Stimulated activated CD8-positive, alpha-beta memory T cell treated with anti-CD3 and anti-CD28 coated beads, Interleukin-12 subunit alpha, Interleukin-12 subunit beta, amount 100 ng/mL, for 1 hour (primary cell): ENCODE measurements at regions not wholly inside any gene's neighbourhood (a gene's known extent, or its start where the extent isn't known, plus 50 kb on each side); places are given as distances from the start of the nearest gene placed in this dataset.
"Not testable (repeated sequence)": the region's sequence is repeated elsewhere in the genome, so short reads cannot be mapped to it uniquely, and the experiment has no call there.

Experiments used
- DNase-seq: peaks from one replicate; pipeline ENCODE4 v3.0.0-alpha.2; 2020; ENCODE audit warnings: low read depth

- DNase-seq = no peak
Measured at GRCh38 chr18:71370671-71371445, 1082.0 kb downstream of the SOCS6 start.

DNA sequence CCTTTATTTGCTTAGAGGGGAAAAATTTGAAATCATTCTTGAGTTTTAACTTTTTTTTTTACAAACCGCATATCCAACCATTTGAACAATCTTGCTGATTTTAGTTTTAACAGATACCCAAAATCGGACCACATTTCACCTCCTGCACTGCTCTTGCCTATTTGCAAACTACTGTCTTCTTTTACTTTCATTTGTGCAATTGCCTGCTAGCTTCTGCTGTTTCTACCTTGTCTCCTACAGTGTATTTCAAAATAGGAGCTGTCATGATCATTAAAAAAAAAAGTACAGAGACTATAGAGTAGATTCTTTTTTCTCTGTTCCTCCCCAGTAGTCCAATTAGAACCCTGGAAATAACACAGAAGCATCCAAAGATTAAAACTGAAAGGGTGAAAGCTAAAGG, 1081.2 kb downstream of the SOCS6 start:
- DNase-seq = no peak

DNA sequence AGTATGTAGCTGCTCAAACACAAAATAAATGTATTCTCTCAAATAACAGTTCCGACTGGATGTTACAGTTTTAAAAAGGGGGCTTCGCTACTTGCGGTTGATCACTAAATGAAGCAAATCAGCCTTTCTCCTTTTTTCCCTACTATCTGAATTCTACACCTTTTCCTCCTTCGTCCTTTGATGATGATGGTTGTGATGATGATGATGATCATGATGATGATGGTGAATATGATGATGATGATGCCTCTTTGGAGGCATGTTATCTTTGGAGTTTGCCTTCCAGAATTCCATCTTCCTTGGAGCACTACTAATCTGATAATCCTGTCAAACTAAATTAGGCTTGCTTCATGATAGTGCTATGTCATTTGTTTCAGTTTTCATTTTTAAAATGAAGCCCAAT, 1073.3 kb downstream of the SOCS6 start:
- DNase-seq = no peak

GRCh38 chr18:71355599-71355998, 1066.8 kb downstream of the SOCS6 start:
- not testable (repeated sequence) for DNase-seq

- DNase-seq = no peak
Measured at GRCh38 chr18:71352618-71353017, 1063.8 kb downstream of the SOCS6 start.

GRCh38 chr18:71336576-71337210, 1047.8 kb downstream of the SOCS6 start:
- no peak for DNase-seq

DNA sequence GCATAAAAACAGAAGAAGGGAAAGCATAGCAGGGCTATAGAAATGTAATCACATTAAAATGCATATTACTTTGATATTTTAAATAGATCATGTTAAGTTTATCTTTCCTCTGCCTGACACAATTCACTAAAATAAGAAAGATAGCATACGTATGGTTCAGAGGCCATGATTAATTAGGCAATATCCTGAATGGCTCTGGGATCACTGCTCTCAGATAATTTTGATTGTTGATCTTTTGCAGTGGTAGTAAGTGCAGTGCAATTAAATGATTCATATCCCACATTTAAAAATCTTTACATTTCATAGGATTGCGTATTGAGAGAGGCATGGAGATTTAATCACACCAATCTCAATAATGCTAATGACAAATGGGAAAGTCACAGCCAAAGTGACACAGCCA, 1040.7 kb downstream of the SOCS6 start:
- no peak for DNase-seq

DNA sequence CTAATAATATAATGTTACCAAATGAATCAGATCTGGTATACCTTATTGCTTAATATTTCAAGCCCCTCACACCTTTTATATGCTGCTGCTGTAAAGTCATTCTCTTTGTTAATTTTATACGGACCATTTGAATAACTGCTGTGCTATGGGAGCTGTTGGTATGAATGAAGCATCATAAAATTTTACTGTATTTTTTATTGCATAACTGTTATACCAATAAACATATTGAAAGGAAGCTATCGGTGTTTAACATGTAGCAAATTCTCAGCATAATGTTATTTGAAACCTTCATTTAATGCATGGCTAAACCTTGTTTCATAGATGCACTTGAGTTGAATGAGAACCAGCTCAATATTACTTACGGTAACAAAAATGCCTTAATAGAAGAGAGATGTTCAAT, 1040.3 kb downstream of the SOCS6 start:
- DNase-seq = no peak

- DNase-seq = no peak
Measured at GRCh38 chr18:71327850-71328249, 1039.0 kb downstream of the SOCS6 start.

- DNase-seq = no peak
Measured at GRCh38 chr18:71327441-71327840, 1038.6 kb downstream of the SOCS6 start.

DNA sequence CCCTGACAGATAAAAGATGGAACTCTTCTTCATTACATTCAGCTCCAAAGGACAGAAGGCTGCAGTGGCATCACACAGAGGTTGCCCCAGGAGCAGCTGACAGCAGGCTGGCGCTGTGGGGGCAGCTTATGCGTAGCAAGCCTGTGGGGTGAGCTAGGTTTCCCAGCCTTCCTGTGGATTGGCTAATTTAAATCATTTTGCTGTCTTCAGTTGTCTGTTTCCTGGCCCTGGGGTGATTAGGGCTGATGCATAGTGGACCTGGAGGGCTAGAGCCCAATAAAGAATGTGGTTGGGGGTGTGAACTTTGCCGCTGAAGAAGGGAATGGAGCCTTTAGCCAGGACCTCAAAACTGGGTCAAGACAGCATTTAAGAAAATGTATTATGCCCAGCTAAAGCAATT, 1038.0 kb downstream of the SOCS6 start:
- DNase-seq = no peak

DNA sequence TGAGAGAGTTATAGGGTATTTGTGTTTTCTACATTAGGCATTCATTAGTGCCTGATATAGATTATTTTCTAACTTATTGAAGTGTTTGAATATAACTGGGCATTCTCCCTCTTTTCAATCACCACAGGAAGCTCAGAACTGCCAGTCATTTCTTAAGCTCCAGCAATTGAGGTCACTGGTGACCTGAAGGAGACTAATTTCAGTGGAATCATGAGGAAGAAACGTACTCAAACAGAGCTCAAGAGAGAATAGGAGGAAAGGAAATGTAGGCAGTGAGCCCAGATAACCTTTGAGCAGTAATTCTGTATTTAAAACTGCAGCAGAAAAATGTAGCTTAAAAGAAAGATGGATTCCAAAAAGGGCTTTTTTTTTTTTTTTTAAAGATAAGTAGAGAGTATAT, 1035.5 kb downstream of the SOCS6 start:
- DNase-seq = no peak

DNA sequence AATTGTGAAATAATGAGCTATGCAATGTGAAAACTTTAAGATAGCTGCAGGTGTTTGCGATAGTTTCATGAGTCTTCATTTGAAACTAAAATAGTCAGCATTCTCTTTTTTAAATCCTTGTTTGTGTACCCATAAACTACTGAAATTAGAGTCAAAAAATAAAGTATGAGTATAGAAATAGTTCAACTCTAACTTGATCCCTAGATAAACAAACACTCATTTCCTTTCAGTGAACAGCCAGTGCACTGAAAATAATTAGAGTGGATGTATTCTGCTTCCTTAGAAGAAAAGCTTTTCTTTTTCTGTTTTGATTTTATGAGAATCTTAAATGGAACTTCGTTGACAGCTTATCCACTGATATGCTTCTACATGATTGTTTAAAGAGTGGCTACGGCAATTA, 1033.4 kb downstream of the SOCS6 start:
- no peak for DNase-seq

DNA sequence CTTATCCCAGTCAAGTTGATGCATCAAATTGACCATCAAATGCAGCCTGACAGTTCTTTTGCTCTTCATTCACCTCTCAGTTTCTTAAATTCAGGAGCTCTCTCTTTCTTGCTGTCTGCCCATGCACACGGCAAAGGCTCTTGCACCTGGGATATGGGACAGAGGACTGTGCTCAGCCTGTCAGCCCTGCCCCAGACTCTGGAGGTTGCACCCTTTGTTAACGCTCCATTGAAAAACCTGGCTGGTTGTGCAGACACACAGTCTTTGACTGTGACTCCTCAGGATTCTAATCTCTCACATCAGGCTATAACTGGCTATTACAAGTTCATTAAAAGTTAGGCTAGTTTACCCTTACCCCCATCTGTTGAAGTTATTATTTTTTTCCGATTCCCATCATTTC, 1032.5 kb downstream of the SOCS6 start:
- no peak for DNase-seq

GRCh38 chr18:71304856-71305255, 1016.0 kb downstream of the SOCS6 start:
- no peak for DNase-seq

DNA sequence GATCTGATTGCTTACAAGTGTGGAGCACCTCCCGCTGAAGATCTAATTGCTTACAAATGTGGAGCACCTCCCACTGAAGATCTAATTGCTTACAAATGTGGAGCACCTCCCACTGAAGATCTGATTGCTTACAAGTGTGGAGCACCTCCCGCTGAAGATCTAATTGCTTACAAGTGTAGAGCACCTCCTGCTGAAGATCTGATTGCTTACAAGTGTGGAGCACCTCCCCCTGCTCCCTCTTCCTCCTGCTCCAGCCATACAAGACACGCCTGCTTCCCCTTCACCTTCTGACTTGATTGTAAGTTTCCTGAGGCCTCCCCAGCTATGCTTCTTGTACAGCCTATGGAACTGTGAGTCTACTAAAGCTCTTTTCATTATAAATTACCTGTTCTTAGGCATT, 1014.9 kb downstream of the SOCS6 start:
- DNase-seq = not testable (repeated sequence)

DNA sequence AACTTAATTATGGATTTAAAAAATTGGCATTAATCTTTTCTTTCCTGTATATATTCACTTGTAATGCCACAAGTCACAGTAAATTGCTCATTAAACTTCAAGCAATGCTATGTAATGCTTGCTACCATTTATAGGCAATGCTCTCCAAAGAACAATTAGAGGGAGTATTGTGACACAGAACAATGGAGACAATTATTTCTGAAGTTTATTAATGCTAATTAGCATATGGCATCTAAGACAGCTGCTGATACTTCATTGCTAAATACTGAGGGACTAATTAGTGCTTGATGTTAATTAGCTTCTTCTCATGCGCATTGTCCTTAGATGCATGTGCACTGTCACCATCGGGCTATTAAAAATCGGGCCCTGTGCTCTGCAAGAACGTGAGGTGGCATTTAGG, 1012.8 kb downstream of the SOCS6 start:
- DNase-seq = no peak

- not testable (repeated sequence) for DNase-seq
Measured at GRCh38 chr18:71294201-71294600, 1005.4 kb downstream of the SOCS6 start.

- no peak for DNase-seq
Measured at GRCh38 chr18:71293322-71293721, 1004.5 kb downstream of the SOCS6 start.

GRCh38 chr18:71287268-71287667, 998.4 kb downstream of the SOCS6 start:
- DNase-seq = no peak

GRCh38 chr18:71252351-71252865, 963.6 kb downstream of the SOCS6 start:
- no peak for DNase-seq

GRCh38 chr18:71250191-71250590, 961.3 kb downstream of the SOCS6 start:
- DNase-seq = no peak

DNA sequence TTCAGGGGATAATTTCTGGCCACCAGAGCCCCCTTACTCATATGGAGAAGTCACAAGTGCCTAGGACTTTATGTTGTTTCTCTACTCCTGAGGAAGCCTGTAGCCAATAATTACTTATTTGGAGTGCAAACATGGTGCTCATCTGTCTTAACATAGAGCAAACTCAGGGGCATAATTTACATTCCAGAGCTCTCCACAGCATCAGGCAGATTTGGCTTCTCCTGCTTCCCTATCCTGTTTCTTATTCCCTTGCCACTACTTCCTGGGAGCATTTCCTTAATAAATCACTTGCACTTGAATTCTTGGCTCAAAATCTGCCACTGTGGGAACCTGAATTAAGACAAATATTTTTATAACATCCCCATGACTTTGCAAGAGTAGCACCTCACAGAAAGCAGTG, 960.9 kb downstream of the SOCS6 start:
- DNase-seq = no peak

GRCh38 chr18:71242981-71243380, 954.1 kb downstream of the SOCS6 start:
- DNase-seq = no peak
